K562 (cell line): ENCODE measurements at regions not wholly inside any gene's neighbourhood (a gene's known extent, or its start where the extent isn't known, plus 50 kb on each side); places are given as distances from the start of the nearest gene placed in this dataset.

Experiments used
- ATAC-seq: fragments of 200-7000 bp; cut with Tn5 transposase; 3 replicates; pipeline ENCODE4 v1.9.1; 2020; ENCODE audit warnings: moderate library complexity
- BruUV-seq: library from RNA; stranded (reverse); fragments of 400-500 nt; replicated peaks from 2 replicates; lab custom pipeline; 2021; lab: Mats Ljungman, UMichigan
- CTCF ChIA-PET: fragments of 300-600 bp; formaldehyde crosslinking; extraction: SDS; loops from one replicate; lab custom pipeline; 2021; ENCODE audit warnings: low intra/inter-chr PET ratio; lab: Yijun Ruan, JAX
- POLR2A ChIA-PET: fragments of 300-600, 350-650 bp; sonication (Branson Sonifier 250); formaldehyde crosslinking; extraction: SDS; loops from one replicate; lab custom pipeline; 2021; ENCODE audit warnings: antibody characterized with exemption, inconsistent platforms; lab: Yijun Ruan, JAX
- DNase-seq, 4 experiments: peaks; one replicate each; pipeline versions ENCODE4 v3.0.0 to v3.0.0-alpha.2; 2011 to 2018; ENCODE audit warnings: low spot score in 3 of 4, mixed read lengths in 3 of 4; ENCODE audit errors: extremely low read depth in 1 of 4
- FAIRE-seq: peaks from 2 replicates; lab custom pipeline; 2011; peaks lifted over from hg19 to GRCh38; lab: Jason Lieb, UNC
- H2AFZ ChIP-seq: 2 replicates; pipeline ENCODE4 v1.6.0; 2011; ENCODE audit warnings: low read depth, low read length, control low read depth, inconsistent platforms
- H3K27ac ChIP-seq: fragments of 200-600 bp; 3 replicates; pipeline ENCODE4 v1.8.0; 2011; ENCODE audit warnings: low read depth, mild to moderate bottlenecking, control low read depth, inconsistent platforms, low read length, moderate library complexity, mixed read lengths; ENCODE audit errors: extremely low read depth
- H3K27me3 ChIP-seq, 2 experiments: fragments of 300-600 bp in 1 of 2; 2 replicates in 1 of 2; 3 replicates in 1 of 2; pipeline versions ENCODE4 v1.6.0 to v1.8.0; 2011; ENCODE audit warnings: inconsistent platforms in 2 of 2, low read length in 2 of 2, mild to moderate bottlenecking in 1 of 2, mixed read lengths in 1 of 2, moderate library complexity in 1 of 2; ENCODE audit not compliant: control insufficient read depth in 2 of 2, insufficient read depth in 2 of 2
- H3K36me3 ChIP-seq: fragments of 300-600 bp; 3 replicates; pipeline ENCODE4 v1.8.0; 2011; ENCODE audit warnings: mild to moderate bottlenecking, low read length, inconsistent platforms; ENCODE audit not compliant: control insufficient read depth, insufficient read depth
- H3K4me1 ChIP-seq, 2 experiments: fragments of 200-600 bp in 1 of 2; replicated peaks in 1 of 2; 2 replicates in 1 of 2; 3 replicates in 1 of 2; pipeline versions ENCODE4 v1.5.1 to v1.8.0; 2011; ENCODE audit warnings: inconsistent platforms in 2 of 2, low read length in 2 of 2, mild to moderate bottlenecking in 1 of 2, mixed read lengths in 1 of 2, moderate library complexity in 1 of 2; ENCODE audit not compliant: control insufficient read depth in 2 of 2, insufficient read depth in 2 of 2
- H3K4me2 ChIP-seq: 2 replicates; pipeline ENCODE4 v1.6.1; 2011; ENCODE audit warnings: low read length, control low read depth, inconsistent platforms, mixed read lengths; ENCODE audit not compliant: insufficient read depth
- H3K4me3 ChIP-seq: fragments of 200-600 bp; sonication (generic), shearing (Covaris generic); 2 replicates; pipeline ENCODE4 v1.5.1; 2016; ENCODE audit warnings: control low read depth, inconsistent platforms
- H3K79me2 ChIP-seq: fragments of 200-600 bp; 3 replicates; pipeline ENCODE4 v1.8.0; 2011; ENCODE audit warnings: low read length, inconsistent platforms; ENCODE audit not compliant: control insufficient read depth, insufficient read depth
- H3K9ac ChIP-seq, 2 experiments: 2 replicates each; pipeline versions ENCODE4 v1.6.0 to v1.6.1; 2011; ENCODE audit warnings: low read depth in 2 of 2, low read length in 2 of 2, control low read depth in 1 of 2, inconsistent platforms in 1 of 2, mild to moderate bottlenecking in 1 of 2, mixed read lengths in 1 of 2; ENCODE audit not compliant: insufficient read depth in 1 of 2
- H3K9me1 ChIP-seq: one replicate; pipeline ENCODE4 v1.6.0; 2011; ENCODE audit warnings: inconsistent platforms, mild to moderate bottlenecking, low read length, moderate library complexity; ENCODE audit not compliant: control insufficient read depth, insufficient read depth
- H3K9me3 ChIP-seq: replicated peaks from 2 replicates; pipeline ENCODE4 v1.5.1; 2011; ENCODE audit warnings: low read depth, low read length, inconsistent platforms; ENCODE audit not compliant: control insufficient read depth, insufficient read depth
- H4K20me1 ChIP-seq: replicated peaks from 2 replicates; pipeline ENCODE4 v1.6.1; 2011; ENCODE audit warnings: low read length, inconsistent platforms, mixed read lengths; ENCODE audit not compliant: control insufficient read depth, insufficient read depth
- CTCF ChIP-seq, 3 experiments: IDR thresholded peaks in 2 of 3; conservative IDR thresholded peaks in 1 of 3; 2 replicates each; pipeline ENCODE4 v1.5.1; 2011 to 2012; ENCODE audit warnings: low read length in 3 of 3, mild to moderate bottlenecking in 3 of 3, control low read depth in 2 of 3, improper control_type of control experiment in 1 of 3, inconsistent platforms in 1 of 3, low read depth in 1 of 3, mixed read lengths in 1 of 3, moderate library complexity in 1 of 3; ENCODE audit not compliant: insufficient read depth in 2 of 3
- GMEB1 ChIP-seq: fragments of 250-450 bp; sonication (Bioruptor Pico); IDR thresholded peaks from 2 replicates; pipeline ENCODE4 v1.4.0; 2020; ENCODE audit warnings: mild to moderate bottlenecking
- NONO ChIP-seq, 2 experiments: fragments of 200-400 bp in 1 of 2; fragments of 450-650 bp in 1 of 2; formaldehyde crosslinking in 1 of 2; IDR thresholded peaks; 2 replicates each; pipeline ENCODE4 v1.6.1; 2017; ENCODE audit warnings: low read depth in 2 of 2, mild to moderate bottlenecking in 2 of 2, moderate library complexity in 2 of 2, low read length in 1 of 2
- RAD21 ChIP-seq, 2 experiments: fragments of 250-450 bp in 1 of 2; fragments of 450-650 bp in 1 of 2; sonication (Bioruptor Pico) in 1 of 2; formaldehyde crosslinking in 1 of 2; IDR thresholded peaks in 1 of 2; conservative IDR thresholded peaks in 1 of 2; 2 replicates each; pipeline versions ENCODE4 v1.4.0 to v1.8.0; 2020 to 2022; ENCODE audit warnings: mild to moderate bottlenecking in 2 of 2, moderate library complexity in 1 of 2
- REST ChIP-seq, 2 experiments: fragments of 450-650 bp; formaldehyde crosslinking in 1 of 2; IDR thresholded peaks; 2 replicates each; pipeline versions ENCODE4 v1.4.0 to v1.6.1; 2014 to 2020; ENCODE audit warnings: mild to moderate bottlenecking in 2 of 2, borderline replicate concordance in 1 of 2, low read depth in 1 of 2
- WGBS: fragments of 100-300 bp; shearing (Covaris generic); methylation state at CpG from one replicate; pipeline ENCODE4 v1.1.6; 2016; ENCODE audit warnings: low coverage, mixed read lengths; ENCODE audit not compliant: insufficient coverage; ENCODE audit errors: missing lambda C conversion rate; 5-methylcytosine and 5-hydroxymethylcytosine counted together
- in situ Hi-C: fragments of 300-500 bp; cut with MboI; formaldehyde crosslinking; loops from 4 replicates; pipeline ENCODE4 v1.15.0; 2018; ENCODE audit warnings: inconsistent platforms, mixed read lengths
- intact Hi-C: fragments of 100-400 bp; cut with micrococcal nuclease; formaldehyde crosslinking; loops from 2 replicates; pipeline ENCODE4 v1.14.2; 2022

- no peak overlapping the region for H3K4me3 ChIP-seq
- CTCF ChIA-PET = no interaction called here
- H3K4me2 ChIP-seq = no peak overlapping the region
- intact Hi-C loops = no loop called here
- no peaks in the 10 kb centered on the region for H3K36me3 ChIP-seq
- peaks cover 13 to 24% of the 10 kb centered on the region in 2 experiments; a peak in 4 of 5 replicates for H3K27me3 ChIP-seq
- TF ChIP-seq GMEB1 (peak; percentile 11; the same call in 1 of the 2 replicates), REST (IDR thresholded peaks at IDR 0.05; ENCODE audit: borderline replicate concordance) (peak; percentile 14; the same call in 1 of the 2 replicates), REST (CRISPR knock-in tag; IDR thresholded peaks at IDR 0.05; ENCODE audit: low read depth) (no peak), CTCF (IDR thresholded peaks at IDR 0.05 in 2 of 3, conservative IDR thresholded peaks at IDR 0.05 in 1 of 3; ENCODE audit: insufficient read depth in 2 of 3, low read depth in 1 of 3, low read length in 3 of 3) (peak in 2 of 3 experiments; percentile 26 to 39; a peak in 3 of 6 replicates), RAD21 (CRISPR knock-in tag; conservative IDR thresholded peaks at IDR 0.05 in 1 of 2, IDR thresholded peaks at IDR 0.05 in 1 of 2) (peak in 1 of 2 experiments; percentile 57; a peak in 3 of 4 replicates), NONO (IDR thresholded peaks at IDR 0.05; ENCODE audit: low read depth in 2 of 2, low read length in 1 of 2) (no peak)
- TF ChIP-seq, all 486 proteins: peak for 4
- no TSS peak for BruUV-seq
- POLR2A ChIA-PET = interaction anchor here (0.8 kb wide), 1 partner anchor 30 kb away, joined by 3 read pairs; no protein-coding TSS in a partner anchor
- ATAC-seq = 0 out of 3 replicates have a peak, but pooled peaks have one; percentile 40
- WGBS = 5% methylated on average over 5 of the region's 5 CpGs
- no peak overlapping the region for H2AFZ ChIP-seq
- no peak overlapping the region for H3K27ac ChIP-seq
- no peaks in the 10 kb centered on the region for H4K20me1 ChIP-seq
- DNase-seq = peak in 1 of 4 experiments; percentile 12
- no peaks in the 10 kb centered on the region for H3K4me1 ChIP-seq
- in situ Hi-C loops = no loop called here
- no peaks in the 10 kb centered on the region for H3K9me3 ChIP-seq
- FAIRE-seq = peak; percentile 73
- H3K79me2 ChIP-seq = no peaks in the 10 kb centered on the region
- H3K9me1 ChIP-seq = no peaks in the 10 kb centered on the region
- no peak overlapping the region for H3K9ac ChIP-seq
These were observed 254.6 kb upstream of the SPRED2 start for GRCh38 chr2:65686928-65687521.
